ENCODE measurements at regions not wholly inside any gene's neighbourhood (a gene's known extent, or its start where the extent isn't known, plus 50 kb on each side); places are given as distances from the start of the nearest gene placed in this dataset.

- Mint-ChIP-seq H3K4me1 (peaks cover 6% of the 10 kb centered on the region), H3K27me3 (ENCODE audit: low read depth) (no peaks in the 10 kb centered on the region), H3K36me3 (peaks cover 3% of the 10 kb centered on the region), H3K9me3 (peaks cover 9% of the 10 kb centered on the region), H3K27ac (no peak overlapping the region), H3K4me3 (no peak overlapping the region)
- no peak for DNase-seq (ENCODE audit: low spot score in 2 of 2, unreplicated experiment in 2 of 2)
- no peak for TF ChIP-seq CTCF (IDR thresholded peaks at IDR 0.05; ENCODE audit: unreplicated experiment)
These were observed 541.4 kb downstream of the KCTD16 start for GRCh38 chr5:144712090-144712489.

GRCh38 chr5:144711172-144711571 is 540.5 kb downstream of the KCTD16 start:
- Mint-ChIP-seq H3K9me3 (peaks cover 9% of the 10 kb centered on the region), H3K4me1 (peaks cover 6% of the 10 kb centered on the region), H3K36me3 (peaks cover 3% of the 10 kb centered on the region), H3K27me3 (ENCODE audit: low read depth) (no peaks in the 10 kb centered on the region), H3K4me3 (no peak overlapping the region), H3K27ac (no peak overlapping the region)
- no peak for TF ChIP-seq CTCF (IDR thresholded peaks at IDR 0.05; ENCODE audit: unreplicated experiment)
- DNase-seq (ENCODE audit: low spot score in 2 of 2, unreplicated experiment in 2 of 2) = no peak

- no peak for DNase-seq (ENCODE audit: low spot score in 2 of 2, unreplicated experiment in 2 of 2)
- no peak for TF ChIP-seq CTCF (IDR thresholded peaks at IDR 0.05; ENCODE audit: unreplicated experiment)
- Mint-ChIP-seq H3K27ac (no peak overlapping the region), H3K9me3 (peaks cover 9% of the 10 kb centered on the region), H3K27me3 (ENCODE audit: low read depth) (no peaks in the 10 kb centered on the region), H3K4me1 (peaks cover 6% of the 10 kb centered on the region), H3K4me3 (no peak overlapping the region), H3K36me3 (peaks cover 3% of the 10 kb centered on the region)
These were observed 540.0 kb downstream of the KCTD16 start for GRCh38 chr5:144710637-144711036.

- Mint-ChIP-seq H3K27me3 (ENCODE audit: low read depth) (peaks cover 2% of the 10 kb centered on the region), H3K36me3 (no peaks in the 10 kb centered on the region), H3K4me1 (peaks cover 4% of the 10 kb centered on the region), H3K4me3 (no peak overlapping the region), H3K27ac (no peak overlapping the region), H3K9me3 (peaks cover 10% of the 10 kb centered on the region)
- no peak for TF ChIP-seq CTCF (IDR thresholded peaks at IDR 0.05; ENCODE audit: unreplicated experiment)
- DNase-seq (ENCODE audit: low spot score in 2 of 2, unreplicated experiment in 2 of 2) = no peak
These were observed 533.1 kb downstream of the KCTD16 start for GRCh38 chr5:144703776-144704175.

DNA sequence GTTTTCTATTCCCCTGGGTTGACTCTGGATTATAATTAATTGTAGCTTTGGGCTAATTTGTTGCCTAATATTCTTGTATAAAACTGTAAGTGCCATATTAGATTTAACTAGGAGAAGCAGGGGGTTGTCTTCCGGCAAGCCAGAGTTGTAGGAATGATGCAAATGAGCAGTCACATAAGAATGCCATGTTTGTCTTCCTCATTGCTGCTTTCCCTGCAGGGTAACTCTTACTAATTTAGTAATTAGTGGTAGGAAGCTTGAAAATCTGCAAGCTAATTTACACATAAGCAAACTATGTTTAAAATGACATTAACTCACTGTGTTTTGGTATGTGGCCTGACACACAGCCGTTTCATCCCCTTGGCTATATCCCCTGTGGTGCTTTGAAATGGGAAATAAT is 527.8 kb downstream of the KCTD16 start:
- H3K4me3 Mint-ChIP-seq = no peak overlapping the region
- no peaks in the 10 kb centered on the region for H3K36me3 Mint-ChIP-seq
- DNase-seq (ENCODE audit: low spot score in 2 of 2, unreplicated experiment in 2 of 2) = no peak
- no peak for TF ChIP-seq CTCF (IDR thresholded peaks at IDR 0.05; ENCODE audit: unreplicated experiment)
- no peaks in the 10 kb centered on the region for H3K4me1 Mint-ChIP-seq
- no peak overlapping the region for H3K27ac Mint-ChIP-seq
- H3K9me3 Mint-ChIP-seq = peaks cover 13% of the 10 kb centered on the region
- H3K27me3 Mint-ChIP-seq (ENCODE audit: low read depth) = peaks cover 2% of the 10 kb centered on the region

- Mint-ChIP-seq H3K9me3 (peaks cover 13% of the 10 kb centered on the region), H3K36me3 (no peaks in the 10 kb centered on the region), H3K27ac (no peak overlapping the region), H3K27me3 (ENCODE audit: low read depth) (peaks cover 2% of the 10 kb centered on the region), H3K4me3 (no peak overlapping the region), H3K4me1 (no peaks in the 10 kb centered on the region)
- no peak for TF ChIP-seq CTCF (IDR thresholded peaks at IDR 0.05; ENCODE audit: unreplicated experiment)
- no peak for DNase-seq (ENCODE audit: low spot score in 2 of 2, unreplicated experiment in 2 of 2)
These were observed 527.2 kb downstream of the KCTD16 start for GRCh38 chr5:144697847-144698262.

Measured in mesothelial cell of epicardium (in vitro differentiated cells).